NCI-H146 treated with DMSO at 0.1 percent for 48 hours (cell line): ENCODE measurements at regions not wholly inside any gene's neighbourhood (a gene's known extent, or its start where the extent isn't known, plus 50 kb on each side); places are given as distances from the start of the nearest gene placed in this dataset.
"Not testable (repeated sequence)": the region's sequence is repeated elsewhere in the genome, so short reads cannot be mapped to it uniquely, and the experiment has no call there.

Experiments used
- DNase-seq: peaks from one replicate; lab custom pipeline; 2025; ENCODE audit not compliant: unreplicated experiment; lab: John Stamatoyannopoulos, UW

DNA sequence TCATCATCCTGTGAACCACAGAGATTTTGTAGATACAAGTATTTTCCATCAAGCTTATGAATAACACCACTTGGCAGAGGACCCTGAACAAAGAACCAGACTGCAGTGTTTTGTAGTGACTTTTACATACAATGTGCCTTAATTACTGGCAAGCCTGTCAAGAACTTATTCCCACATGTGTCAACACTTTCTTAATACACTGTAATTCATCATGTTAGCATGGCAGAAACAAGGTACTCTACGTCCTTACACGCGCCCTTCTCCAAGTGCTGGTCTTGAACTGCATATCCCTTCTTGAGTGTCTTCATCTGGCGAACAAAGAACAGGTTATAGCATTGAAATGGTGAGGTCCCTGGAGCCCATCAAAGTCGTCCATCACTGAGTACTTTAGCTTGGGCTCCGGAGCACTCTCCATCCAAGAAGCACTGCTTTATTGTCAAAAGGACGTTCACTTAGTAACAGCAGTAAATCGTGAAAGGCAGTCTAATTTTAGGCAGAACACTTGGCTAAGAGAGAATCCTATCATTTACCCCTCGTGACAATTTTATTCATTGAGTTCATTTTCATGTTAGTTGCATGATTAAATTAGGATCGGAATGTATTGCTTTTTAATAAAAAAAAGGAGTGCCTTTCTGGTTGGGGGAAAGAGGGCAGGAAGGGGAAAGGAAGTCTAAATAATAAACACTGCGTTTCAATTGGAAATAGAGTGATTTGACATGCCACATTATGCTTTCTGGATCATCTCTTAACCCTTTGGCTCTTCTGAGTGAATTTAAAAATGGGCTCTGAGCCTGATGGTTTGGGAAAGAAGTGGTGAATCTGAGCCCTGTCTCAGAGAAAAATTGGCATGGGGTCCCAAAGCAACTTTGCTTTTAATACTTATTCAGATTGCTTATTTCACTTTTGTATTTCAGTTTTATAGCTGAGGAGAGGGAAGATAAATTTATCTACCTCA is 376.1 kb downstream of the DLEU7 start:
- DNase-seq, result no peak

DNA sequence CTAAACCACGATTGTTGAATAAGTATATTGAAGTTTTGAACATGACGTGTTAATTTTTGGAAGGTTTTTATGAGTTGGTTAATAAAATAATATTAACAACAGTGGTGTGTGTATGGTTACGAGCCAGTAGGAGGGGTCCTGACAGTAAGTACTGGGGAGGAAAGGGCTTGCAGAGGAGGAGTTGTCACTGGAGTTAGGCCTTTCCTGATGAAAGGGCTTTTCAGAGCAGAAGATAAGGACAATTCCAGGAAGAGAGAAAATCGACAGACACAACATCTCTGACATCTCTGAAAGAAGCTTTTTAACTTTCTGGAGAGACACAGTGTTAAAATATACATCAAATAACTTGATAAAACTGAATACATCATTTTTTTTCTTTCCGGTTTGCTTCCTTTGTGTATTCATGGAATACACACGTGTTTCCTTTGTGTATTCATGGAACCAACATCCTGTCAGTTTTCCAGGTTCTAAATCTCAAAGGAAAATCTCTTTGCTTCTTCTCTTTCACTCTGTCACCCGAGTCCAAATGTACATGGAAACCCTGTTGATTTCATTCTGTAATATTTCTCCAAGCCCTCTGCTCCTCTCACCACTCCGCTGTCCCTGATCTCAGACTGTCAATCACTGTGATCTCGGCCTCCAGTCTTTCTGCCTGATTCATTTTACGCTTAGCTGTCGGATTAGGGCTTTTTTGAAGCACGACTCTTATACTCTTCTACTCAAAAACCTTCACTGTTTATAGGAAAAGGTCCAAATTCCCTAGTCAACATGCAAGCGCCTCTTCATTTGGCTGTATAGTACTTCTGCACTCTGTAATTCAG is 374.4 kb downstream of the DLEU7 start:
- no peak for DNase-seq

DNA sequence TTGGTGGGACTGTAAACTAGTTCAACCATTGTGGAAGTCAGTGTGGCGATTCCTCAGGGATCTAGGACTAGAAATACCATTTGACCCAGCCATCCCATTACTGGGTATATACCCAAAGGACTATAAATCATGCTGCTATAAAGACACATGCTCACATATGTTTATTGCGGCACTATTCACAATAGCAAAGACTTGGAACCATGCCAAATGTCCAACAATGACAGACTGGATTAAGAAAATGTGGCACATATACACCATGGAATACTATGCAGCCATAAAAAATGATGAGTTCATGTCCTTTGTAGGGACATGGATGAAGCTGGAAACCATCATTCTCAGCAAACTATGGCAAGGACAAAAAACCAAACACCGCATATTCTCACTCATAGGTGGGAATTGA is 370.4 kb downstream of the DLEU7 start:
- not testable (repeated sequence) for DNase-seq

DNA sequence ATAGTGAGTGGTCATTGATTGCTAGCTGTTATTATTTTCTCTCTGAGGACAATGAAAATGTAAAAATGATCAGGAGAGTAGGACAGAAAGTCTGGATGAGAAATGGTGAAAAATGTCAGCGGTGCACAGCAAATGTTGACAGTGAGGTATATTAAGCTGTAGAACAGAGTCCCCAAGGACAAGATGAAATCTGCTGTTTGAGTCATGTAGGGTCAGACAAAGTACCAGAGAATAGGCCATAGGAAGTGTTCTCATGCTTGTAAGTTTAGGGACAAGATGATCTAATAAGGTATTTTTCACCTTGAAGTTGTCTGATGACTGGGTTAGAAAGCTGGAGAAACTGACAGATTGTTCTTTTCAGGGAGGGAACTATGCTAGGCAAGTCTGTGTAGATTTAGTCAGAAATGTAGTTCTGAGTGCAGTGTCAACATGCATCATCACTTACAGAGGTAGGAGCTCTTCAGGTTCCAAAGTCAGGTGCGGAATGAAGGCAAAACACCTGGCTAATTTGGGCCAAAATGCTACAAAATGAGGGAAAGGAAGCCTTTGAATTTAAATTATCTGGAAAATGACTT is 369.3 kb downstream of the DLEU7 start:
- DNase-seq, result no peak

DNA sequence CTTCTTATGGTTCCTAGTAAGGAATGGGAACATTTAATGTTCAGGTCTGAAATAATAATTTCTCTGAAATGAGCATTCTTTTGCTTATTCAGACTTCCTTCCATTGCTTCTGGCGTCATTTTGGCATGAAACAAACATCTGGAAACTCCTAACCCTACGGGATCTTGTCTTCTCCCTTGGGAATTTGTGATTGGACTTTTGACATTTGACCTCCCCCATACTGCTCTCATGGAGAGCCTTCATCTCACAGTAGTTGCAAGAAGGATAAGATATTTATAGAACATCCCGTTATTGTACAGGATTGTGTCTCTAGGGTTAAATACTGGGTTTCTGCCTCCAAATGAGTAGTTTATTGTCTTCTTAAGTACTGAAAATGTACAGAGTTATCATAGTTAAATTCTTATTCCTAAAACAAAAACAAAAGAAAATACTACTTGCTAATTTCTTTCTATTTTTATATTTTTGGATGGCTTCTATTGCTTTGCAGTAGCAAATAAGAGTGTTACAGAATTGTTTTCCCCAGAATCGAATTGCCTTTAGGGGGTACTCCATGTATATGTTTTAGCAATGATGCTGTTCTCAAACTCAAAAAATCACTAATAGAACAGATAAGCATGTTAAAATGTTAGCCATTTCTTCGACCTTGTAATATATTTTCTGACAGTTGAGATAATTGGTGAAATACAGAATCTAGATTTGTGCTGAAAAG is 366.8 kb downstream of the DLEU7 start:
- no peak for DNase-seq

DNA sequence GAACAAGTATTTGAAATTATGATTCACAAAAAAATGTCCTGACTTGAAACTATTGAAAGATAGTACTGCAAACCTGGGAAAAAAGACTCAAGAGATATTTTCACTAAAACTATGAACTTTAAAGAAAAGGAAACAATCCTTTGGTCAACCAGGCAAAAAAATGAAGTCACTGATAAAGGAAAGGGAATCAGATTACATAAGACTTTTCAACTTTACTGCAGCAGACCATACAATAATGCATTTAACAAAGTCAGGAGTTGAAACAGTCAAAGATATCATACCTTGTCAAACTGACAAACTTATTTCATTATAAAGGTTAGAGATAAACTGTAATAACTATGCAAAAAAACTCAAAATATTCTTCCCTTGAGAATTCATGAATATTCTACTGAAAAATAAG is 361.6 kb downstream of the DLEU7 start:
- DNase-seq, result no peak

DNA sequence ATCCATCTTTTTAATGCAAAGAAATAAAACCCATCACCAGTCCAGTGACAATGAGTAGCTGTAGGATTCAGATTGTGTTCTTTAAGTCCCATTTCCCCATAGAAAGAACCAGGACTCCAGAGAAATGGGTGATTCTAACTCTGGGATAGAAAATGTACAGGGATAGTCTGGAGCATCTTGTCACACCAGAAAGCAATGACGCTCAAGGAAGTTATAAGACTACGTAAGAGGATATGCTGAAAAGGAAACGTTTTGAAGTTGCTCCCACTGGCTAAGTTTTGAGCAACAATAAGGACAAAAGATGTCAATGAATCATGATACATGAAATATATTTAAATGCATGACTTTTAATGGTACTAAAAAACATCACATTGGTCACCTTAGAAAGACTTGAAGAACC is 360.1 kb downstream of the DLEU7 start:
- DNase-seq, result no peak

DNA sequence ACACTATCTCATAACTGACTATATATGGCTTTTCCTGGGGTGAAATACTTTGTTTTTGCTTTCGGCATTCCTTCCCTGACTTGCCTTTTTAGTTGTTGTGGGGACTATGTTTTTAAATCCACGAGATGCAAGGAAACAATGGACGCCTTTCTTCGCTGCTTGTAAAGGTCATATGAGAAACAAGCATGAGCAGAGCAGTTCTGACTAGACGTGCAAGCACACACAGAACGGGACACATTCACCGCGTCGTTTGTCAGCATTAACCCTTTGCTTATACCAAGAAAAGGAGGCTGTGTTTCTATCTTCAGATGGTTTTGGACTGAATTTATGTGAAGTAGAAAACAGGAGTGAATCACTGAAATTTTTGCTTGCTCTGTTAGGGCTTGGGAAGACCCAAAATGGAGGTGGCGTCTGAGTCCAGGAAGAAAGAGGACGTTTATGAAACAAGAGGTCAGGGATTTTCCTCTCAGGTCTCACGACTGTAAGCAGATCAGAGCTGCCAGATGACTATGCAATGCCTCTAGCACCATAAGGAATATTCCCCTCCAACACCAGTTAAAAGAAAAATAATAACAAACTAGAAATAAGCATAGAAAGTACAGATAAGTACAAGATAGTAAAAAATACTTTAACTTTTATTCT is 358.9 kb downstream of the DLEU7 start:
- no peak for DNase-seq

DNA sequence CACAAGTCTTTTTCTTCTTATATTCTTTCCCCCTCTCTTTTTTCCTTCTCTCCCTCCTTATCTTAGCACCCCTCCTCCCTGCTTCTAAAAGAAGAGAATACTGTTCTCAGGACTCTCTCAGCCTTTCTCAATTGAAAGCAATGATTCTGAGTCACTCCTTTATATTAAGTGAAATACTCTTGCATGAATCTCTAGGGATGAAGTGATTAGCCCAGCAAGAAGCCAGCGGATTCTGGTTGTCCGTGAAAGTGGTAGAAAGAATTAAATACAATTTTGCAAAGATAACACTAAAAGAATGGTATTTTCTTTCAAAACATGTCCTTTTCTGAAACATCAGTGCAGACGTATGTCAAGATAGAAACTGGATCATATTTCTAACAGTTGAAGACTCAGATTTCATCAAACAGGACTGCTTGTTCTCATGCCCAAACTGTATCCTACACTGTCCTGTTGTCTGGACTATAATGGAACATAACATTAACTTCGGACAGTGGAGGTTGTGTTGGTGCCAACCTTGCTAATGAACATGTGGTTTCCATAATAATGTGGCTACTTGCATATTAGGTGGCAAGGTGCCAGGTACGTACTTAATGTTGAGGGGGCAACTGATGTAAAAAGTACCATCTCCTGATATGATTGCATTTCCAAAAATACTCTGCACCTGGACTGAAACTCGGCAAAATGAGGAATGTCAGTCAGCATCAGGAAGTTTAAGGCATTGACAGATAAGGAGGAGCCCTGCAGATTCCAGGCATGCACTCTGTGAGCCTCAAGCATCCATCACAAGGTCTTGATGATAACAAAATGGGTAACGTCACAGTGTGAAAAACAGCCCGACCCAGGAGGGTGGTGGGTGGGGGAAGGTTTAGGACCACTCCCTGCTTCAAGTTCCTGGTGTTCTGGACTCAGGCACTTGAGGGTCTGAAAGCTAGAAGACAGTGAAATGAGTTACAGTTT is 357.2 kb downstream of the DLEU7 start:
- DNase-seq, result no peak

DNA sequence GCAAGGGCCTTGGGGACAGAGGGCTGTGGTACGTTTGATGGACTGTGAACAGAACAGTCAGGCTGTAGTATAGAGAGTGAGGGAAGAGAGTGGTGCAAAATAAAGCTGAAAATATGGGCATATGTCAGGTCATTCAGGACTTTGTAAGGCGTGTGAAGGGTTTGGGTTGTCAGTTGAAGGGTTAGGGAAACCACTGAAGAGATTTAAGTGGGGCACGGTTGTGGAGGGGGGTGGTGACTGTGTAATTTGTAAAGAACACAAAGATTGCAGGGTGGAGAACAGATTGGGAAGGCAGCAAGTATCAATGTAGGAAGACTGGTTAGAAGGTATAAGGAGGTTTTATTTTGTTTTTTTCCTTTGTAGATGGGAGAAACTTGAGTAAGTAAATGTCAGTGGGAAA is 349.8 kb downstream of the DLEU7 start:
- DNase-seq, result no peak

DNA sequence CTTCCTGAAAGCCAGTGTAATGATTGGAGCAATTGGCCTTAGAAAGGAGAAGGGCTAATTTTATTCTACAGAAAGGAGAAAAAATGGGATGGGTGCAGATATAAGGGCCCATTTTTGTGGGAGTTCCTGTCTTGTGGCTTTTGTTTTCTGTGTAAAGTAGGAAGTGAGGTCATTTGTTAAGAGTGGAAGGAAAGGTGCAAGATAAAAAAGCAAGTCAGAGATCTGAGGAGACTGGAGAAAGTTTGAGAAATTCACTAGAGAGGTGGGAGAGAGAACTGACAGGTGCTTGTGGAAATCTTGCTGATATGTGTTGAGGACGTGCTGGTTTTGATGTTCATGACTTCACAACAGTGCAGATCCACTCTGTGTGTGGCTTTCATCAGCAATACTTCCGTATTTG is 349.4 kb downstream of the DLEU7 start:
- no peak for DNase-seq

DNA sequence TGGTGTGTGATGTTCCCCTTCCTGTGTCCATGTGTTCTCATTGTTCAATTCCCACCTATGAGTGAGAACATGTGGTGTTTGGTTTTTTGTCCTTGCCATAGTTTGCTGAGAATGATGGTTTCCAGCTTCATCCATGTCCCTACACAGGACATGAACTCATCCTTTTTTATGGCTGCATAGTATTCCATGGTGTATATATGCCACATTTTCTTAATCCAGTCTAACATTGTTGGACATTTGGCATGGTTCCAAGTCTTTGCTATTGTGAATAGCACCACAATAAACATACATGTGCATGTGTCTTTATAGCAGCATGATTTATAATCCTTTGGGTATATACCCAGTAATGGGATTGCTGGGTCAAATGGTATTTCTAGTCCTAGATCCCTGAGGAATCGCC is 340.3 kb downstream of the DLEU7 start:
- DNase-seq, result not testable (repeated sequence)

DNA sequence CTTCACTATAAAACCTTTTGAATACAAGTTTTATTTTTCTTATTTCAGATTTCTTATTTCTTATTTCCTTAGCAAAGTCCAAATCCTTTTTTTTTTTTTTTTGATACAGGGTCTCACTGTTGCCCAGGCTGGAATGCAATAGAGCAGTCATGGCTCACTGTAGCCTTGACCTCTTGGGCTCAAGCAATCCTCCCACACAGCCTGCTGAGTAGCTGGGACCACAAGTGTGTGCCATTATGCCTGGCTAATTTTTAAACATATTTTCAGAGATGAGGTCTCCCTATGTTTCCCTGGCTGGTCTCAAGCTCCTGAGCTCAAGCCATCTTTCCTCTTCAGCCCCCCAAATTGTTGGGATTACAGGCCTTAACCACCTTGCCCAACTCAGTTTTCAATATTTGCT is 334.3 kb downstream of the DLEU7 start:
- no peak for DNase-seq

DNA sequence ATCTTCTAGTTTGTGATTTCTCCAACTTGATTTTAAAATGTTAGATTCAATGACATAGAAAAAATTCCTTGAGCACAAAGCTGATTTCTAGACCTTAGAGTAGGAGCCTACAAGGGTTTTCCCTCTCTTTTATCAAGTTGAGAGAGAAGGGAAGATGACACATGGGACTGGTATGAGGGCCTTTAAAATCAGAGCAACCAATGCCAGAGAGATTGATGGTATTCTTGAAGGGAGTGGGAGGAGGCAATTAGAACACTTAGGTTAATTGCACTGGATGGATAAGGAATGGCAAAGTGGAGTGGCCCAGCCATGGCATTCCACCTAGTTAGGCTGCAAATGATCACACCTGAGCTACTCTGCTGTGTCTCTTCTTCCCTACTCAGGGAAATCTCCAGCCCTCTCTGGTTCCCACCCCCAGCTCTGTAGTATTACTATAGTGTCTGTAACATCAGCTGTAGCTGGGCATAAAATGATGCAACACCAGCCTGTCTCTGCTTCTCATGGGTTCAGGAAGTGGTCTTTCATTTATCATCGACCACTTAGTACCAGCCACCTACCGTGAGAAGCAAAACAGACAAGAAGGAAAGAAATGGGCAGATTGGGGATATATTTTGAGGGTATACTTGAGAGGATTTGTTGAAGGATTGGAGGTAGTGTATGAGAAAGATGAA is 333.6 kb downstream of the DLEU7 start:
- DNase-seq, result no peak

DNA sequence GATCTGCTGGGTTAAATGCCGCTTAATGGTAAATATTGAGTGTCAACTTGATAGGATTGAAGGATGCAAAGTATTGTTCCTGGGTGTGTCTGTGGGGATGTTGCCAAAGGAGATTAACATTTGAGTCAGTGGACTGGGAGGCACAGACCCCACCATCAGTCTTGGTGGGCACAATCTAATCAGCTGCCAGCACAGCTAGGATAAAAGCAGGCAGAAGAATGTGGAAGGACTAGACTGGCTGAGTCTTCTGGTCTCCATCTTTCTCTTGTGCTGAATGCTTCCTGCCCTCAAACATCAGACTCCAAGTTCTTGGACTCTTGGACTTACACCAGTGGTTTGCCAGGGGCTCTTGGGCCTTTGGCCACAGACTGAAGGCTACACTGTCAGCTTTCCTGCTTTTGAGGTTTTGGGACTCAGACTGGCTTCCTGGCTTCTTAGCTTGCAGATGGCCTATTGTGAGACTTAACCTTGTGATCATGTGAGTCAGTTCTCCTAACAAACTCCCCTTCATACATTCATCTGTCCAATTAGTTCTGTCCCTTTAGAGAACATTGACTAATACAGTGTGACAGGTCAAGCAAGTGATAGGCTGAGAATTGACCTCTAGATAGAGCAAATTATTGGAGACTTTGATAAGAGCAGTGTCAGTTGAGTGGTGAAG is 332.5 kb downstream of the DLEU7 start:
- DNase-seq, result not testable (repeated sequence)

DNA sequence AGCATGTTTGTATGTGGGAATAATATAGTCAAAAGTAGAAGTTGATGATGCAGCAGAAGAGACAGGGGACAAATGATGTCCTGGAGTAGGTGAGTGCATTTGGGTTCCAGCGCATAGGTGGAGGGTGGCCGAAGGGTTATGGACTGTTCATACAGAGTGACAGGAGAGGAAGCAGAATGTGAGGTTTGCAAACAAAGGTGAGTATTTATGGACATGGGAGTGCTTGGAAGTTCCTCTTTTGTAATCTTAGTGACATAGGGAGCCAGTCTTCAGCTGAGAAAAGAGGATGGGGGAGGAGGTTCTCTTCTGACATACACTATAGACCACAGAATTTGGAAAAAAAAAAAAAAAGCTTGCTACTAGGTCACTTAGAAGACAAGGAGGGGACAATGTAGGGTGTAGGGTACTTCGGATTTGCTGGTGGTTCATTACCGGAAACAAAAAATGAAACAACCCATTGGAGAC is 331.6 kb downstream of the DLEU7 start:
- no peak for DNase-seq

DNA sequence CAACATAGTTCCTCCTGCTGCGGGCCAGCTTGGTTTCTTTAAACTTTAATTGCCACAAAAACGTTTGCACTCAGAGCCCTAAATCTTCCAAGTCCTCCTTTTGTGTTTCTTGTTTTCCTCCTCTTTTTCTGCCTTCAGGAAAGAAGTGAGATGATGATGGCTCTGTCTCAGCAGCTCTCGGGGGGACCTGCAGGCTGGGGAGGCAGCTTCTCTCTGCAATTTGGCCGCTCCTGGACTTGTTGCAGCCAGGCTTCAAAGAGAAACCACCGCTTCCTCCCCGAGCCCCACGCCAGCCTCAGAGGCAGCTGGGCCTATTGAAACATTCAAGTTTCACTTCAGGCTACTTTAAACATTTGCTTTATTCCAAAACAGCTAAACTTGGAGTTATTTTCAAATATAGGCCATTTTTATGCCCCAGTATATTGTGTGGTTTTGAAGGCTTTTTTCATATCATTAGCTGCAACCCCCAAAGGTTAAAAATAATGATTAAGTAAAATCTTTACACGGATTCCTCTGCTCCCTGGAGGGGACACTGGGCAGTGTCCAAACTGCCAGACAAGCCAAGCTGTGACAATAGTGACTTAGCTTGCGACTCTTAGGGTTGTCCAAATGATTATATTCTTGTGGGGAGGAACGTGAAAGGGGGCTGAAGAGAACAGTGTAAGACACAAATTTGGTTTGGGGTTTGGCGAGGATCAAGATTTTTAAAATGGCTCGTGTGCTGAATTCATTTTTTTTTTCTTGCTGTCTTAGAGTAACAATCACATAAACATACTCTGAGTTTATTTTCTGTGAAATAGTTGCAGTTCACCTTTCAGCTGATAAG is 330.8 kb downstream of the DLEU7 start:
- no peak for DNase-seq
